ENCODE measurements at regions not wholly inside any gene's neighbourhood (a gene's known extent, or its start where the extent isn't known, plus 50 kb on each side); places are given as distances from the start of the nearest gene placed in this dataset.

DNA sequence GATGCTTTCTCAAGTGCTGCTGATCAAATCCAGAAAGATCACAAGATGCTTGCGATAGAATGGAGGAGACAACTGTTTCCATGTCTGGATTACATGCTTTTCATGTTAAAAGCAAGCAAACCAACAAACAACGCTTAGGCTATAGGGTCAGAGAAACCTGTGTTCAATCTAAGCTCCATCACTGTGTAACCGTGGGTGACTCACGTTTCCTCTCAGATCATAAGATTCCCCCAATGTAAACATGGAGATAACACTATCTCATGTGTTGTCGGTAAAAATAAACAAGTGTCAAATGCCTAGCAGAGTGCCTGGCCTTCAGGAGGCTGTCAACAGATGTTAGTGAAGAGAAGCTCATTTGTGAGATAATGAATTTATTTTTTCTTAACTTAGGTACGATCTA, 907.8 kb downstream of the NTRK3 start:
- Histone ChIP-seq H3K9me2 (ENCODE audit: insufficient read depth, low read length) (no peaks in the 10 kb centered on the region), H3K27ac (ENCODE audit: low read length) (no peak overlapping the region), H4K20me1 (ENCODE audit: insufficient read depth) (no peaks in the 10 kb centered on the region), H3K4me2 (ENCODE audit: low read length) (no peak overlapping the region), H3K36me3 (ENCODE audit: insufficient read depth, low read length) (no peaks in the 10 kb centered on the region), H2AFZ (ENCODE audit: low read depth, low read length) (no peak overlapping the region), H3F3A (ENCODE audit: insufficient read depth, low read length, poor library complexity, severe bottlenecking) (no peaks in the 10 kb centered on the region), H3K9me3 (ENCODE audit: low read length) (no peaks in the 10 kb centered on the region), H3K9ac (ENCODE audit: low read length) (no peak overlapping the region), H3K79me2 (replicated peaks; ENCODE audit: insufficient read depth, low read length) (no peaks in the 10 kb centered on the region), H3K27me3 (ENCODE audit: insufficient read depth, low read depth, low read length) (no peaks in the 10 kb centered on the region), H3K4me3 (ENCODE audit: low read length) (no peak overlapping the region)
- TF ChIP-seq REST (IDR thresholded peaks at IDR 0.05; ENCODE audit: borderline replicate concordance) (no peak), RAD21 (conservative IDR thresholded peaks at IDR 0.05) (no peak), EP300 (conservative IDR thresholded peaks at IDR 0.05; ENCODE audit: poor library complexity, severe bottlenecking) (no peak), POLR2AphosphoS5 (IDR thresholded peaks at IDR 0.05) (no peak), EZH2 (IDR thresholded peaks at IDR 0.05; ENCODE audit: borderline replicate concordance, insufficient read depth, low read length, poor library complexity, severe bottlenecking) (no peak), SMC3 (conservative IDR thresholded peaks at IDR 0.05; ENCODE audit: poor library complexity) (no peak)

DNA sequence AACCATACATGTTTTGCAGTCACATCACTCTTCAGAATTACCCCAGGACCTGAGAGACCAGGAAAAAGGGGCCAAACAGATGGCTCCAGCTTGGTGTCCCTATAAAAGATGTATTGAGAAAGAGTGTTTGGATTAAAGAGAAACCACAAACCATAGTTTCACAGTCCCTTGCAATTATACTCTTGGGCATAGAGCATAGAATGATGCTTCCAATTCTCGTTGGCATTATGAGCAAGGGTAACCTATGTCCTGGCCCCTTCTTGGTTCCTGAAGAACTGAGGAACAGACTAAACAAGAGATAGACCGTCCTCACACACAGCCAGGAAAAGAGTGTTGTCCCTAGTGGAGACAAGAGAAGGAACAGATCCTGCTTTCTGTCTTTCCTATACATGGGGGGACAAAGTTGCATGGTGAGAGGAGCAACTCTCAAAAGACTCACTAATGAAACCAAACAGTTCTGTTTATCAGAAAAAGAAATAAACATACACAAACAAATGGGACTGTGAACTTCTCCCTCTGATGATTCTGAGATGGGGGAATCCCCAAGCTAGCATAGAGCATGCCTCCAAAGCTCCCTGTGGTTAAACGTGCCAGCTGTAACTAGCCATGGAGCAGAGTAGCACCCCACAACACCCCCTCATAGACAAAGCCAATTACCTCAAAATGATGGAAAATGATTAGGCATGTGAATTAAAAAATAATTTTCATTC, 908.6 kb downstream of the NTRK3 start:
- no peaks in the 10 kb centered on the region for H3F3A ChIP-seq (ENCODE audit: insufficient read depth, low read length, poor library complexity, severe bottlenecking)
- no peaks in the 10 kb centered on the region for H3K9me2 ChIP-seq (ENCODE audit: insufficient read depth, low read length)
- TF ChIP-seq, protein P1, sequence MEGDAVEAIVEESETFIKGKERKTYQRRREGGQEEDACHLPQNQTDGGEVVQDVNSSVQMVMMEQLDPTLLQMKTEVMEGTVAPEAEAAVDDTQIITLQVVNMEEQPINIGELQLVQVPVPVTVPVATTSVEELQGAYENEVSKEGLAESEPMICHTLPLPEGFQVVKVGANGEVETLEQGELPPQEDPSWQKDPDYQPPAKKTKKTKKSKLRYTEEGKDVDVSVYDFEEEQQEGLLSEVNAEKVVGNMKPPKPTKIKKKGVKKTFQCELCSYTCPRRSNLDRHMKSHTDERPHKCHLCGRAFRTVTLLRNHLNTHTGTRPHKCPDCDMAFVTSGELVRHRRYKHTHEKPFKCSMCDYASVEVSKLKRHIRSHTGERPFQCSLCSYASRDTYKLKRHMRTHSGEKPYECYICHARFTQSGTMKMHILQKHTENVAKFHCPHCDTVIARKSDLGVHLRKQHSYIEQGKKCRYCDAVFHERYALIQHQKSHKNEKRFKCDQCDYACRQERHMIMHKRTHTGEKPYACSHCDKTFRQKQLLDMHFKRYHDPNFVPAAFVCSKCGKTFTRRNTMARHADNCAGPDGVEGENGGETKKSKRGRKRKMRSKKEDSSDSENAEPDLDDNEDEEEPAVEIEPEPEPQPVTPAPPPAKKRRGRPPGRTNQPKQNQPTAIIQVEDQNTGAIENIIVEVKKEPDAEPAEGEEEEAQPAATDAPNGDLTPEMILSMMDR (IDR thresholded peaks at IDR 0.05; ENCODE audit: poor library complexity, severe bottlenecking), result no peak
- TF ChIP-seq EP300 (conservative IDR thresholded peaks at IDR 0.05; ENCODE audit: poor library complexity, severe bottlenecking) (no peak), RAD21 (conservative IDR thresholded peaks at IDR 0.05) (no peak), REST (IDR thresholded peaks at IDR 0.05; ENCODE audit: borderline replicate concordance) (no peak), TAF1 (IDR thresholded peaks at IDR 0.05; ENCODE audit: low read depth) (no peak), POLR2AphosphoS5 (IDR thresholded peaks at IDR 0.05) (no peak), MXI1 (conservative IDR thresholded peaks at IDR 0.05; ENCODE audit: poor library complexity, severe bottlenecking) (no peak), SMC3 (conservative IDR thresholded peaks at IDR 0.05; ENCODE audit: poor library complexity) (no peak), EZH2 (IDR thresholded peaks at IDR 0.05; ENCODE audit: borderline replicate concordance, insufficient read depth, low read length, poor library complexity, severe bottlenecking) (no peak)
- no peaks in the 10 kb centered on the region for H3K9me3 ChIP-seq (ENCODE audit: low read length)
- no peaks in the 10 kb centered on the region for H3K36me3 ChIP-seq (ENCODE audit: insufficient read depth, low read length)
- H4K20me1 ChIP-seq (ENCODE audit: insufficient read depth), result no peaks in the 10 kb centered on the region
- no peak overlapping the region for H3K4me3 ChIP-seq (ENCODE audit: low read length)
- H3K79me2 ChIP-seq (replicated peaks; ENCODE audit: insufficient read depth, low read length), result no peaks in the 10 kb centered on the region
- no peak overlapping the region for H3K4me2 ChIP-seq (ENCODE audit: low read length)
- H3K9ac ChIP-seq (ENCODE audit: low read length), result no peak overlapping the region
- no peak overlapping the region for H2AFZ ChIP-seq (ENCODE audit: low read depth, low read length)
- H3K27ac ChIP-seq (ENCODE audit: low read length), result no peak overlapping the region
- no peaks in the 10 kb centered on the region for H3K27me3 ChIP-seq (ENCODE audit: insufficient read depth, low read depth, low read length)

All from neural cell (in vitro differentiated cells).